Esophagus squamous epithelium (tissue), 4 donors: ENCODE measurements at regions not wholly inside any gene's neighbourhood (a gene's known extent, or its start where the extent isn't known, plus 50 kb on each side); places are given as distances from the start of the nearest gene placed in this dataset.

Source experiments
- POLR2A ChIP-seq, 4 donors: fragments of 450-650 bp; IDR thresholded peaks; one replicate each; pipeline ENCODE4 v1.6.1; 2017; ENCODE audit warnings: antibody characterized with exemption in 4 of 4, mild to moderate bottlenecking in 4 of 4, moderate library complexity in 3 of 4
- TF ChIP-seq, protein P1 (sequence below), 6 experiments: fragments of 450-650 bp in 4 of 6; fragments of 200-600 bp in 2 of 6; sonication (generic) in 2 of 6; IDR thresholded peaks; one replicate each; pipeline ENCODE4 v1.5.1; 2016 to 2019; ENCODE audit warnings: antibody characterized with exemption in 6 of 6, mild to moderate bottlenecking in 4 of 6, moderate library complexity in 4 of 6

DNA sequence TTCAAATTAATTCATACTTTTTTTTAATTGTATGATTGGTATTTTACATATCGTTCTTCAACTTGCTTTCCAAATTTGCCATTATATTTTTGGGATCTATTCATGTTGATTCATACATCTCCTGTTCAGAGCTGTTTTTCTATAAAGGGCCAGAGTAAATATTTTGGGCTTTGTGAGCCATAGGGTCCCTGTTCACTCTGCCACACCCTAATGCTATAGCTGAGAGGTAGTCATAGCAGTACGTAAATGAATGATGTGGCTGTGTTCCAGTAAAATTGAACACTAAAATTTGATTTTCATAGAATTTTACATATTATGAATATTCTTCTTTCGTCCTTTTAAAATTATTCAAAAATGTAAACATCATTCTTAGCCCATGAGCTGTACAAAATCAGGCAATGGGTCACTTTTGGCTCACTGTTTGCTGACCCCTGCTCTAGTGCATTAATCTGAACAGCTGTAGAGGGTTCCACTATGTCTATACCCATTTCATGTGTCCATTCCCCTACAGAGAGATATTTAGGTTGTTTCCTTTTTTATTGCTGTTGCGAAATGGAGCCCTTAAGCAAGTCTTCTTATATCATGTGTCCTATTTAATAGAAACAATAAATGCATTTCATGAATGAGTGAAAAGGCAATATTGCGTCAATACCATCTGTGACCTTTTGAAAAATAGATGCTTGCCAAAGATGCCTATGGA, 136.4 kb upstream of the SALL4 start:
- TF ChIP-seq, protein P1, sequence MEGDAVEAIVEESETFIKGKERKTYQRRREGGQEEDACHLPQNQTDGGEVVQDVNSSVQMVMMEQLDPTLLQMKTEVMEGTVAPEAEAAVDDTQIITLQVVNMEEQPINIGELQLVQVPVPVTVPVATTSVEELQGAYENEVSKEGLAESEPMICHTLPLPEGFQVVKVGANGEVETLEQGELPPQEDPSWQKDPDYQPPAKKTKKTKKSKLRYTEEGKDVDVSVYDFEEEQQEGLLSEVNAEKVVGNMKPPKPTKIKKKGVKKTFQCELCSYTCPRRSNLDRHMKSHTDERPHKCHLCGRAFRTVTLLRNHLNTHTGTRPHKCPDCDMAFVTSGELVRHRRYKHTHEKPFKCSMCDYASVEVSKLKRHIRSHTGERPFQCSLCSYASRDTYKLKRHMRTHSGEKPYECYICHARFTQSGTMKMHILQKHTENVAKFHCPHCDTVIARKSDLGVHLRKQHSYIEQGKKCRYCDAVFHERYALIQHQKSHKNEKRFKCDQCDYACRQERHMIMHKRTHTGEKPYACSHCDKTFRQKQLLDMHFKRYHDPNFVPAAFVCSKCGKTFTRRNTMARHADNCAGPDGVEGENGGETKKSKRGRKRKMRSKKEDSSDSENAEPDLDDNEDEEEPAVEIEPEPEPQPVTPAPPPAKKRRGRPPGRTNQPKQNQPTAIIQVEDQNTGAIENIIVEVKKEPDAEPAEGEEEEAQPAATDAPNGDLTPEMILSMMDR (IDR thresholded peaks at IDR 0.05) = no peak
- TF ChIP-seq POLR2A (IDR thresholded peaks at IDR 0.05) = no peak
